Urinary bladder (tissue), 3 donors: ENCODE measurements at regions not wholly inside any gene's neighbourhood (a gene's known extent, or its start where the extent isn't known, plus 50 kb on each side); places are given as distances from the start of the nearest gene placed in this dataset.
"Not testable (repeated sequence)": the region's sequence is repeated elsewhere in the genome, so short reads cannot be mapped to it uniquely, and the experiment has no call there.

Source experiments
- DNase-seq: peaks from one replicate; pipeline ENCODE4 v3.0.0-alpha.2; 2015; ENCODE audit errors: extremely low spot score
- H3K27ac ChIP-seq: one replicate; pipeline ENCODE4 v1.5.1; 2013; ENCODE audit warnings: low read depth, mild to moderate bottlenecking, moderate library complexity
- H3K36me3 ChIP-seq: one replicate; pipeline ENCODE4 v1.6.1; 2013; ENCODE audit warnings: mild to moderate bottlenecking, moderate library complexity; ENCODE audit not compliant: insufficient read depth
- H3K4me1 ChIP-seq: one replicate; pipeline ENCODE4 v1.6.1; 2013; ENCODE audit warnings: mild to moderate bottlenecking, moderate library complexity; ENCODE audit not compliant: insufficient read depth
- H3K4me3 ChIP-seq: one replicate; pipeline ENCODE4 v1.5.1; 2013; ENCODE audit warnings: low read depth, low read length
- WGBS: extraction: QIAGEN DNeasy Blood & Tissue Kit; methylation state at CpG from one replicate; pipeline ENCODE4 v1.1.7; 2013; 5-methylcytosine and 5-hydroxymethylcytosine counted together
- donor health status: healthy with polysubstance abuse.
- donor health status: healthy.

GRCh38 chrX:39261446-39262147 is 460.3 kb downstream of the MID1IP1 start:
- WGBS, result 77% methylated on average over 1 of the region's 1 CpG
- H3K36me3 ChIP-seq, result no peaks in the 10 kb centered on the region
- H3K4me1 ChIP-seq, result no peaks in the 10 kb centered on the region
- no peak overlapping the region for H3K4me3 ChIP-seq
- H3K27ac ChIP-seq, result no peak overlapping the region
- DNase-seq, result no peak

- H3K4me3 ChIP-seq, result no peak overlapping the region
- H3K4me1 ChIP-seq, result no peaks in the 10 kb centered on the region
- H3K27ac ChIP-seq, result no peak overlapping the region
- no peaks in the 10 kb centered on the region for H3K36me3 ChIP-seq
- no peak for DNase-seq
- 86% methylated on average over 2 of the region's 2 CpGs for WGBS
Observed at GRCh38 chrX:39262641-39263040, 461.4 kb downstream of the MID1IP1 start.

- Histone ChIP-seq H3K4me3 (no peak overlapping the region), H3K27ac (no peak overlapping the region), H3K4me1 (no peaks in the 10 kb centered on the region), H3K36me3 (no peaks in the 10 kb centered on the region)
- no peak for DNase-seq
- WGBS, result 79% methylated on average over 3 of the region's 3 CpGs
Observed at GRCh38 chrX:39264023-39264422, 462.8 kb downstream of the MID1IP1 start.

- H3K36me3 ChIP-seq, result no peaks in the 10 kb centered on the region
- H3K27ac ChIP-seq, result no peak overlapping the region
- H3K4me1 ChIP-seq, result no peaks in the 10 kb centered on the region
- H3K4me3 ChIP-seq, result no peak overlapping the region
- WGBS, result 94% methylated on average over 2 of the region's 2 CpGs
- no peak for DNase-seq
Observed at GRCh38 chrX:39267176-39267575, 465.9 kb downstream of the MID1IP1 start.

- Histone ChIP-seq H3K27ac (no peak overlapping the region), H3K36me3 (no peaks in the 10 kb centered on the region), H3K4me1 (no peaks in the 10 kb centered on the region), H3K4me3 (no peak overlapping the region)
- DNase-seq, result no peak
Observed at GRCh38 chrX:39268207-39268606, 466.9 kb downstream of the MID1IP1 start.

- no peak overlapping the region for H3K4me3 ChIP-seq
- H3K27ac ChIP-seq, result no peak overlapping the region
- DNase-seq, result no peak
- 94% methylated on average over 23 of the region's 23 CpGs for WGBS
- H3K4me1 ChIP-seq, result no peaks in the 10 kb centered on the region
- H3K36me3 ChIP-seq, result no peaks in the 10 kb centered on the region
Observed at GRCh38 chrX:39275500-39276068, 474.3 kb downstream of the MID1IP1 start.

GRCh38 chrX:39277685-39278390 is 476.6 kb downstream of the MID1IP1 start:
- H3K4me1 ChIP-seq, H3K4me3 ChIP-seq, H3K36me3 ChIP-seq, DNase-seq, H3K27ac ChIP-seq: not testable (repeated sequence)
- WGBS, result 94% methylated on average over 34 of the region's 46 CpGs

GRCh38 chrX:39283239-39283638 is 482.0 kb downstream of the MID1IP1 start:
- Histone ChIP-seq H3K4me1 (no peaks in the 10 kb centered on the region), H3K4me3 (no peak overlapping the region), H3K36me3 (no peaks in the 10 kb centered on the region), H3K27ac (no peak overlapping the region)
- DNase-seq, result no peak

GRCh38 chrX:39288592-39288991 is 487.3 kb downstream of the MID1IP1 start:
- 91% methylated on average over 3 of the region's 3 CpGs for WGBS

GRCh38 chrX:39289827-39290226 is 488.6 kb downstream of the MID1IP1 start:
- H3K4me1 ChIP-seq, result no peaks in the 10 kb centered on the region
- no peak overlapping the region for H3K4me3 ChIP-seq
- H3K27ac ChIP-seq, result no peak overlapping the region
- no peak for DNase-seq
- no peaks in the 10 kb centered on the region for H3K36me3 ChIP-seq
- WGBS, result 95% methylated on average over 4 of the region's 4 CpGs

More at GRCh38 chrX:39288592-39288991, 487.3 kb downstream of the MID1IP1 start:
- Histone ChIP-seq H3K4me3 (no peak overlapping the region), H3K4me1 (no peaks in the 10 kb centered on the region), H3K27ac (no peak overlapping the region), H3K36me3 (no peaks in the 10 kb centered on the region)
- no peak for DNase-seq

GRCh38 chrX:39293203-39293602 is 491.9 kb downstream of the MID1IP1 start:
- H3K27ac ChIP-seq, result no peak overlapping the region
- H3K36me3 ChIP-seq, result no peaks in the 10 kb centered on the region
- no peaks in the 10 kb centered on the region for H3K4me1 ChIP-seq
- 97% methylated on average over 3 of the region's 3 CpGs for WGBS
- H3K4me3 ChIP-seq, result no peak overlapping the region
- no peak for DNase-seq

- H3K4me1 ChIP-seq, result no peaks in the 10 kb centered on the region
- WGBS, result 92% methylated on average over 5 of the region's 5 CpGs
- H3K27ac ChIP-seq, result no peak overlapping the region
- no peak overlapping the region for H3K4me3 ChIP-seq
- H3K36me3 ChIP-seq, result no peaks in the 10 kb centered on the region
- no peak for DNase-seq
Observed at GRCh38 chrX:39296472-39296871, 495.2 kb downstream of the MID1IP1 start.

GRCh38 chrX:39298821-39299220 is 497.6 kb downstream of the MID1IP1 start:
- H3K27ac ChIP-seq, result no peak overlapping the region
- H3K4me1 ChIP-seq, result no peaks in the 10 kb centered on the region
- no peak for DNase-seq
- H3K36me3 ChIP-seq, result no peaks in the 10 kb centered on the region
- WGBS, result 90% methylated on average over 2 of the region's 2 CpGs
- no peak overlapping the region for H3K4me3 ChIP-seq

- 88% methylated on average over 2 of the region's 2 CpGs for WGBS
Observed at GRCh38 chrX:39299615-39300014, 498.4 kb downstream of the MID1IP1 start.

More at GRCh38 chrX:39299615-39300014, 498.4 kb downstream of the MID1IP1 start:
- Histone ChIP-seq H3K36me3 (no peaks in the 10 kb centered on the region), H3K4me1 (no peaks in the 10 kb centered on the region), H3K4me3 (no peak overlapping the region), H3K27ac (no peak overlapping the region)
- no peak for DNase-seq
